ENCODE measurements at regions not wholly inside any gene's neighbourhood (a gene's known extent, or its start where the extent isn't known, plus 50 kb on each side); places are given as distances from the start of the nearest gene placed in this dataset.

- Histone ChIP-seq H3K36me3 (no peaks in the 10 kb centered on the region), H3K4me3 (no peak overlapping the region), H3K27me3 (no peaks in the 10 kb centered on the region), H3K27ac (no peak overlapping the region), H3K9me3 (no peaks in the 10 kb centered on the region), H3K4me1 (peaks cover 12 to 24% of the 10 kb centered on the region in 2 donors)
- TF ChIP-seq, protein P1, sequence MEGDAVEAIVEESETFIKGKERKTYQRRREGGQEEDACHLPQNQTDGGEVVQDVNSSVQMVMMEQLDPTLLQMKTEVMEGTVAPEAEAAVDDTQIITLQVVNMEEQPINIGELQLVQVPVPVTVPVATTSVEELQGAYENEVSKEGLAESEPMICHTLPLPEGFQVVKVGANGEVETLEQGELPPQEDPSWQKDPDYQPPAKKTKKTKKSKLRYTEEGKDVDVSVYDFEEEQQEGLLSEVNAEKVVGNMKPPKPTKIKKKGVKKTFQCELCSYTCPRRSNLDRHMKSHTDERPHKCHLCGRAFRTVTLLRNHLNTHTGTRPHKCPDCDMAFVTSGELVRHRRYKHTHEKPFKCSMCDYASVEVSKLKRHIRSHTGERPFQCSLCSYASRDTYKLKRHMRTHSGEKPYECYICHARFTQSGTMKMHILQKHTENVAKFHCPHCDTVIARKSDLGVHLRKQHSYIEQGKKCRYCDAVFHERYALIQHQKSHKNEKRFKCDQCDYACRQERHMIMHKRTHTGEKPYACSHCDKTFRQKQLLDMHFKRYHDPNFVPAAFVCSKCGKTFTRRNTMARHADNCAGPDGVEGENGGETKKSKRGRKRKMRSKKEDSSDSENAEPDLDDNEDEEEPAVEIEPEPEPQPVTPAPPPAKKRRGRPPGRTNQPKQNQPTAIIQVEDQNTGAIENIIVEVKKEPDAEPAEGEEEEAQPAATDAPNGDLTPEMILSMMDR (IDR thresholded peaks at IDR 0.05), result no peak
- no peak for DNase-seq (ENCODE audit: low spot score in 2 of 2)
- intact Hi-C loops (cut with DNase I), result loop anchor here (10.0 kb wide), 1 partner anchor 449 kb away; the partner anchor contains the start of gene CCDC66
Measured at GRCh38 chr3:57004229-57004628, 56.2 kb upstream of the SPATA12 start.

- H3K9me3 ChIP-seq, result no peaks in the 10 kb centered on the region
- no peaks in the 10 kb centered on the region for H3K27me3 ChIP-seq
- H3K4me1 ChIP-seq, result peaks cover 12 to 24% of the 10 kb centered on the region in 2 donors
- no peak overlapping the region for H3K4me3 ChIP-seq
- no peaks in the 10 kb centered on the region for H3K36me3 ChIP-seq
- intact Hi-C loops (cut with DNase I), result loop anchor here (10.0 kb wide), 1 partner anchor 449 kb away; the partner anchor contains the start of gene CCDC66
- DNase-seq (ENCODE audit: low spot score in 2 of 2), result no peak
- TF ChIP-seq, protein P1 (IDR thresholded peaks at IDR 0.05), result no peak
- H3K27ac ChIP-seq, result no peak overlapping the region
Measured at GRCh38 chr3:57003676-57004075, 56.8 kb upstream of the SPATA12 start.

DNA sequence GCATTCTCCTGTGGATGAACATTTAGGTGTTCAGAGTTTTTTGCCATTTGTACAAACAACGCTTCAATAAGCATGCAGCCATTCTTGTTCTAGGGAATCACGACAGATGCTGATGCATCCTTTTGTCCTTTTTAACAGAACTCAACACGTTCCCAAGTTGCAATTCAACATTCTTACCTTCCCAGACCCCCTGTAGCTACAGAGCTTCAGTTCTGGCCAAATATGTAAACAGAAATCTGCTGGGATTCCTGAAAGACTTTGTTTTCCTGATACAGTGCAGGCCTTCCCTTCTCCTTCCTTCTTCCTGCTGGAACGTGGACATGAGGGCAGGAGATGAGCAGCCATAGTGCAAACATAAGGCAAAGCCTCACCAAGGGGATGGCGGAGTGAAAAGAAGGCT is 59.1 kb upstream of the SPATA12 start:
- intact Hi-C loops (cut with DNase I), result loop anchor here (10.0 kb wide), 1 partner anchor 447 kb away; the partner anchor contains the start of gene CCDC66
- H3K36me3 ChIP-seq, result no peaks in the 10 kb centered on the region
- no peaks in the 10 kb centered on the region for H3K27me3 ChIP-seq
- no peak overlapping the region for H3K4me3 ChIP-seq
- H3K9me3 ChIP-seq, result no peaks in the 10 kb centered on the region
- no peak for DNase-seq (ENCODE audit: low spot score in 2 of 2)
- no peak overlapping the region for H3K27ac ChIP-seq
- H3K4me1 ChIP-seq, result peaks cover 0 to 2% of the 10 kb centered on the region in 2 donors
- TF ChIP-seq, protein P1 (IDR thresholded peaks at IDR 0.05), result no peak

- intact Hi-C loops (cut with DNase I), result loop anchor here (10.0 kb wide), 1 partner anchor 445 kb away; the partner anchor contains the start of gene CCDC66
- DNase-seq (ENCODE audit: low spot score in 2 of 2), result no peak
- TF ChIP-seq, protein P1 (IDR thresholded peaks at IDR 0.05), result no peak
- Histone ChIP-seq H3K4me3 (no peak overlapping the region), H3K9me3 (no peaks in the 10 kb centered on the region), H3K36me3 (no peaks in the 10 kb centered on the region), H3K4me1 (no peaks in the 10 kb centered on the region), H3K27me3 (no peaks in the 10 kb centered on the region), H3K27ac (no peak overlapping the region)
Measured at GRCh38 chr3:57000012-57000411, 60.5 kb upstream of the SPATA12 start.

GRCh38 chr3:56999547-56999946 is 60.9 kb upstream of the SPATA12 start:
- no peaks in the 10 kb centered on the region for H3K27me3 ChIP-seq
- TF ChIP-seq, protein P1 (IDR thresholded peaks at IDR 0.05), result no peak
- H3K4me3 ChIP-seq, result no peak overlapping the region
- H3K9me3 ChIP-seq, result no peaks in the 10 kb centered on the region
- H3K27ac ChIP-seq, result no peak overlapping the region
- DNase-seq (ENCODE audit: low spot score in 2 of 2), result no peak
- no peaks in the 10 kb centered on the region for H3K4me1 ChIP-seq
- H3K36me3 ChIP-seq, result no peaks in the 10 kb centered on the region
- intact Hi-C loops (cut with DNase I), result no loop called here

GRCh38 chr3:56998076-56998529 is 62.4 kb upstream of the SPATA12 start:
- peak overlapping the region in 1 of 2 donors; percentile 34 for H3K27ac ChIP-seq
- TF ChIP-seq, protein P1 (IDR thresholded peaks at IDR 0.05), result no peak
- no peak overlapping the region for H3K4me3 ChIP-seq
- H3K36me3 ChIP-seq, result no peaks in the 10 kb centered on the region
- H3K4me1 ChIP-seq, result no peaks in the 10 kb centered on the region
- no peaks in the 10 kb centered on the region for H3K27me3 ChIP-seq
- DNase-seq (ENCODE audit: low spot score in 2 of 2), result no peak
- H3K9me3 ChIP-seq, result no peaks in the 10 kb centered on the region
- intact Hi-C loops (cut with DNase I), result no loop called here
